ENCODE measurements at regions not wholly inside any gene's neighbourhood (a gene's known extent, or its start where the extent isn't known, plus 50 kb on each side); places are given as distances from the start of the nearest gene placed in this dataset.

DNA sequence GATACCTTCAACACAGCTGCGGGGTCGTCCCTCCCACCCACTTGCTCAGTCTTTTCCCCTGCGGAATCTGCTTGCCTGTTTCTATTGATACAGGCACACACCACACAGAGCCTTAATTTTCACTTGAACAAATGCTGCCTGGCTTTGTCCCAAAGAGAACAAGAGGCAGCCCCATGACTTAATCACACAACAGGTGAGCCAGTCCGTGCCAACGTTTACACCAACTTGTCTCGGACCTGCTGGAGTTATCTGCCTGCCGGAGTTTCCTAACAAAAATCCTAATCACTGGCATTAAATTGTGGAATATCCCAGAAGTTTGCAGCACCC is 186.8 kb upstream of the RREB1 start:
- TF ChIP-seq CTCF (IDR thresholded peaks at IDR 0.05) = no peak
- no peak for TF ChIP-seq ZFX (IDR thresholded peaks at IDR 0.05; ENCODE audit: borderline replicate concordance)

All from 22Rv1 (cell line).